Esophagus squamous epithelium (tissue), 4 donors: ENCODE measurements at regions not wholly inside any gene's neighbourhood (a gene's known extent, or its start where the extent isn't known, plus 50 kb on each side); places are given as distances from the start of the nearest gene placed in this dataset.

ENCODE experiments used
- CTCF ChIP-seq, 6 experiments: fragments of 450-650 bp in 4 of 6; fragments of 200-600 bp in 2 of 6; sonication (generic) in 2 of 6; IDR thresholded peaks; one replicate each; pipeline ENCODE4 v1.5.1; 2016 to 2019; ENCODE audit warnings: antibody characterized with exemption in 6 of 6, mild to moderate bottlenecking in 4 of 6, moderate library complexity in 4 of 6
- POLR2A ChIP-seq, 4 donors: fragments of 450-650 bp; IDR thresholded peaks; one replicate each; pipeline ENCODE4 v1.6.1; 2017; ENCODE audit warnings: antibody characterized with exemption in 4 of 4, mild to moderate bottlenecking in 4 of 4, moderate library complexity in 3 of 4

- TF ChIP-seq CTCF (IDR thresholded peaks at IDR 0.05) (no peak), POLR2A (IDR thresholded peaks at IDR 0.05) (no peak)
Observed at GRCh38 chrY:14248878-14249576, 193.0 kb downstream of the VCY1B start.
